GM18502 (cell line): ENCODE measurements at regions not wholly inside any gene's neighbourhood (a gene's known extent, or its start where the extent isn't known, plus 50 kb on each side); places are given as distances from the start of the nearest gene placed in this dataset.

Experiments
- ATAC-seq: cut with Tn5 transposase; IDR thresholded peaks from one replicate; pipeline ENCODE4 v1.9.1; 2021; ENCODE audit warnings: mild to moderate bottlenecking; ENCODE audit not compliant: unreplicated experiment, poor library complexity

DNA sequence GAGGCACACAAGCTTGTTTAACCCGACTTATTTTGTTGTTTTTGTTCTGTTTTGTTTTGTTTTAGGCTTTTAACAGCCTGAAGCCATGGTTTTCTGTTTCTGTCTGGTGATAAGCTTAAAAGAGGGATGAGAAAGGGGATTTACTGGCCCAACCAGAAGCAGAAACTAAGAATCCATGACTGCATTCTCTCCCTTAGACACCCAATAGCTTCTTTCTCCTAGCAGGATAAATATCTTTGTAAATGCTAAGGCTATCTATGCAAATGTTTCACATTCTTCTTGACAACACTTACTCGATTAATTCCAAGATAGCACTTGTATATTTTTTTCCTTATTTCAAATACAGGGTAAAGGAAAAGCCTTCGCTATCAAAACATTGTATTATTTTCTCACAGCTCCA, 53.7 kb upstream of the SMAD1 start:
- ATAC-seq, result no peak

DNA sequence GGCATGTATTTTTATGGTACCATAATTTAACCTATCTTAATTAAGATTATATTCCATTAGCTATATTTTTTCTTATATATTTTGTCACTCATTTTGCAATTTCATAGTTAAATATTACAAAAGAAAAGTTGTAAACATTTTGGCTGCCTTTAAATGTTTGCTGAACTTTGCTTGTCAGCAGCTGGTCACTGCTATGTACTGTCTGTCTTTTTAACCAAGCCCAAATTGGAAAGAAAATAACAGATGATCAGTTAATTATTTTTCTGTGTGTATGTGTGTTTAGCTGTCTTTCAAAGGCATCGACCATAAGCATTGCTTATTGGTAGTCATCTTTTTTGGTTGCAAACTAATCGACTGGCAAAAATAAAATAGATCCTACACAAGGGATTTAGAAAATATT, 54.4 kb upstream of the SMAD1 start:
- no peak for ATAC-seq

DNA sequence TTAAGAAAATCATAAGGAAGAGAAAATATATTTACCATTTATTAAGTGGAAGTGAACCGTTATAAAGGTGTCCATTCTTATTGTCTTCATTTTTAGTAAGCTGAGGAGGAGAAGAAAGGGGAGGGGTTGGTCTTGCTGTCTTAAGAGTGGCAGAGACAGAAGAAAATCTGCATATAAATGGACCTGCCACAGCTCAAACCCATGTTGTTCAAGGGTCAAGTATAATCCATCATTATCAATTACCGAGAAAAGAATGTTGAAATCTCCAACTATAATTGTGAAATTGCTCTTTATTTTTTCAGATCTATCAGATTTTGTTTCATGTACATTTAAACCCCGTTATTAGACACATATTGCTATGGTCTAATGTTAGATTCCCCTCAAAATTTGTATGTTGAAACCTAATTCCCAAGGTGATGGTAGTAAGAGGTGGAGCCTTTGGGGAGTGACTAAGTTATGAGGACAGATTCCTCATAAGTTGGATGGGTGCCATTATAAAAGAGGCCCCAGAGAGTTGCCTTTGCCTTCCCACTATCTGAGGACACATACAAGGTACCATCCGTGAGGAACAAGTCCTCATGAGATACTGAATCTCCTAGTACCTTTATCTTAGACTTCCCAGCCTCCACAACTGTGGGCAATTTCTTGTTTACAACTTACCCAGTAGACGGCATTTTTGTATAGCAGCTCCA, 58.5 kb upstream of the SMAD1 start:
- no peak for ATAC-seq

DNA sequence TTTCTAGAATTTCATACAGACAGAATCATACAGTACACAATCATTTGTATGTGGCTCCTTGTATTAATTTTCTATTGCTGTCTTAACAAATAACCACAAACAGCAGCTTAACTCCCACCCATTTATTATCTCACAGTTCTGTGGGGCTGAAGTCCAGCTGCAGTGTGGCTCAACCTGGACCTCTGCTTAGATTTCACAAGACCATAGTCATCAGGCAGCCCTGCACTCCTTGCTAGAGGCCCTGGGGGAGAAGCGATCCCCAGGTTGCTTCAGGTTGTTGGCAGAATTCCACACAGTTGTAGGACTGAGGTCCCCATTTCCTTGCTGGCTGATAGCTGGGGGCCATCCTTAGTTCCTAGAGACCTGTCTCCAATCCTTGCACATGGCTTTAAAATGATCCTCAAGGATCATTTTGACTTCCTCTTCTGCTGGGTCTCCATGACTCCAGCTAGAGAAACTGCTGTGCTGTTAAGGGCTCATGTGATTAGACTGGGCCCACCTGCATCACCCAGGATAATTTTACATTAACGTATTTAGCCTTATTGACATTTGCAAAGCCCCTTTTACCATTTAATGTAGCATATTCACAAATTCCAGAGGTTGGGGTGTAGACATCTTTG, 60.9 kb upstream of the SMAD1 start:
- ATAC-seq, result no peak

DNA sequence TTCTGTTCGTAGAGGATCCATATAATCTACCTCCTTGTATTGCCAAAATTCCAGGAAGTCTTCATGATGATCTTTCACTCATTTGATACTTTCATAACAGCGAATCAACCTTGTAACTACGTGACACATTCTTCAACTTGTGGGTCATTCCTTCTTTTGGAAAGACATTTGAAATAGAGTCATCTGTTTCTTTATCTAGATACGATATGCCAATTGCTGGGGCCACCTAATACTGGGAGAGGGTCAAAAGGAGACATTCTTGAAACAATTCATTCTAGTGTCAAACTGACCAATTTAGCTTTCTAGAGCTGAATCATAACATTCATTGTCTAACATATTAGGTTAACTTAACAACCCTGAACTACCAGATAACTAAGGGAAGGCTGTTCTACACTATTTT, 62.9 kb upstream of the SMAD1 start:
- no peak for ATAC-seq

DNA sequence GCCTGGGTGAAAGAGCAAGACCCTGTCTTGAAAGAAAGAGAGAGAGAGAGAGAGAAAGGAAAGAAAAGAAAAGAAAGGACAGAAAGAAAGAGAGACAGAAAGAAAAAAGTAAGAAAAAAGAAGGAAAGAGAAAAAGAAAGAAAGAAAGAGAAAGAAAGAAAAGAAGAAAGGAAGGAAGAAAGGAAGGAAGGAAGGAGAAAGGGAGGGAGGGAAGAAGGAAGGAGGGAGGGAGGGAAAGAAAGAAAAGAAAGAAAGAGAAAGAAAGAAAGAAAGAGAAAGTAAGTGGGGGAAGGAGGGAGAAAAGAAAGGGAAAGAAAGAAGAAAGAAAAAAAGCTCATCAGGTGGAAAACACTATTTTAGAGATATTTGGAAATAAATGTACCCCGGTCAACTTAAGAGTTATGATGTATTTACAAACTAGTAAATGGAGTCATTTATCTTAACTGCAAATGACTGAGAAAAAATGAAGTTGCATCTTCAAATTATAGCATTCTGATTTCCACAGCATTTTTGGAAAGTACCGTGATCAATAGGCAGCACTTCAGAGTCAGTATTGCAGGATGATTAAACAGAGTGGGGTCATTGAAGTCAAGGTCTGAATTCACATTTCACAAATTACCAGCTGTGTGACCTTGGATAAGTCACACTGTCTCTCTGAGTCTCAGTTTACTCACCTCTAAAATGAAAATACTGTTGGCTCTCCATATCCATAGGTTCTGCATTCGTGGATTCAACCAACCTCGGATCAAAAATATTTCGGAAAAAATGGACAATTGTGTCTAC, 64.1 kb upstream of the SMAD1 start:
- no peak for ATAC-seq

DNA sequence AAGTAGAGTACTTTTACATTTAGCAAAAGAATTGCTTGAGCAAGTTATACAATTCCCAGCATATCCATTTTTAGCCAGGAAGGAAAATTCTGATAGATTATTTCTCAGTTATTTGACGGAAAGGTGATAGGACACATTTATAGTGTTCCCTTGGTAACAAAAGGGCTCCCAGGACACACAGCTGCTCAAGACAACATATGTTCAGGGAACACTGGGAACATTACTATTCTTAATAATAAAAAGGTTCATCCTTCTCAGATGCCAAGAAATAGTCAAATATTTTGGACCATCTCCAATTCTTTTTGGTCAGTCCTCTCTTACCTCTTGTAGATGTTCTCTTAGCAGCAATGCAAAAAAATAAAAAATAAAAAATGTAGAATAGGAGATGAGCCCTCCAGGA, 66.8 kb upstream of the SMAD1 start:
- ATAC-seq, result no peak

DNA sequence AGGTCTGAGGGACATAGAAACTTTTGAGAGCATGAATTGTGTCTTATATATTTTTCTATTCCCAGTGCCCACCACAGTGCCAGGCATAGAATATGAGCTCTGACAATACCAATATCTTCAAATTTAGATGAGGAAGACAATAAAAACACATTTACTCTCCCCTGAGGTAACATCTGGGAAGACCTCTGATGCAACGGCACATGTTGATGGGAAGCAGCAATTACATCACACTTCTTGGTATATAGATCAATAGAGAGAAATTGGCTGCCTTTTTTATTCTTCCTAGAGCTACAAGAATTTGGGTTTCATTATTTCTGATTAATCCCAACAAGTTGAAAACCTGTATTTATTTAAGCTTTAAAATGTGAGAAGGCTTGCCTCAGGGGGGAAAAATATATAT, 67.4 kb upstream of the SMAD1 start:
- ATAC-seq, result no peak

DNA sequence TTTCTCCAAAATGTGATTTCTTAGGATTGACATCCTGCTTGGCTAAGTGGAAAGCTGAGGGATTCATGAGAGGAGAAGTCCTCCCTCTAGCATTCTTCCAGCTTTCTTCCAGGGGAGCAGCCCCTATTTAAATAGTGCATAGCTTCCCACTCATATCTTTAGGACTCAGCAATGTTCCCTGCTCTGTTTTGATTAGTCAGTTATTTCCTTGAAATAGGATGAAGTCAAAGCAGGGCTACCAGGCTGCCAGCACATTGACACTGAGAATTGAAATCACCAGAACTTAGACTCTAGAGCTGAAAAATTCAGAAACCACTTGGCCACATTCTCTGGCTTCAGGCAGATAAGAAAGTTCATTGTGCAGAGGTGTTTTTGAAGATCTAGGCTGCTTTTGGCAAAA, 74.7 kb upstream of the SMAD1 start:
- ATAC-seq, result no peak

DNA sequence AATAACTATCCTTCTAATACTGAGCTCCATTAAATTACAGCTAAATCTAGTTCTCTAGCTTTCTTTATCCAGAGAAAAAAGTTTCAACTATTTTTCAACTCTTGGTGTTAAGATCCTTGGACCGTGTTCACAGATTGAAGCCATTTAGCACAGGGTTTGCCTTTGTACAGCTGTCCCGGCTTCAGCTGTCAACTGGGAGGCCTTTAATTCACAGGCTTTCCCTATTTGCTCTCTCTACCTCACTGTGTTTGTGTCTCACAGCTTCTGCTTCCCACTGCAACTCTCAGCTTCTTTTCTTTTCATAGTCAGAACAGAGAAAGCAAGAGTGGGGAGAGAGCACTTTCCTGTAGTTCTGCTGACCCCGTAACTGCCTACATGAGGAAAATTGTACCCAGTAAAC, 76.9 kb upstream of the SMAD1 start:
- no peak for ATAC-seq

DNA sequence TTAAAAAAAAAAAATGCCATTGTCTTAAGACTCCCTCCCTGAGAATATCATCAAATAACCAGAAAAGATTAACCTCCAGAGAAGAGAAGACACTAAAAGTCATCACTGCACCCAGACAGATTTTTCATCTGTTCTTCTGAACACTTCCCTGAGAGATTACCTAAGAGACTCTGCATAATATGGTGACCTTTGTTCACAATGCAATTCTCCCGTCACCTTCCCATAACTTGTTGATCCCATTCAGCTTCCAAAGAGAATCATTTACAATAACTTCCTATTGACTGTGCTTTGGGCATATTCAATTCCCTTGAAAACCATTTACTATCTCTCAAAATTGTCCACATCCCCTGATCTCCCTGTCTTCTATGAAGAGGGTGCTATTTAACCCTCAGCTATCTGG, 85.1 kb upstream of the SMAD1 start:
- no peak for ATAC-seq

DNA sequence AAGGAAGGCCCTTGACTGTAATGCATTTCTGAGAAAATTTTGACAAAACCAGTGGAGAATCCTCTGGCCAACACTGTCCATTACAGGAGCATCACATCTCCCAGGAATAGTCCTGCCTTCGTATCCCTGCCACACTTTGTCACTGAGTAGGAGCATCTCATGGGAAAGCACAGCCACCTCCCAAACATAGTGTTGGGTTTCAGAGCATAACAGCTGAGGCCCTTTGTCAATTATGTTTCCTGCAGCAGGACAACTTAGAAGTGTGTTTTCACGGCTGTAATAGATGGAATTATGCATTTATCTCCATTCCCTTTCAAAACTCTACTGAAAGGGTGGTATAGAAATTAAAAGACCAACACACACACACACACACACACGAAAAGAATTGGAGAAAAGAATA, 91.1 kb upstream of the SMAD1 start:
- no peak for ATAC-seq

DNA sequence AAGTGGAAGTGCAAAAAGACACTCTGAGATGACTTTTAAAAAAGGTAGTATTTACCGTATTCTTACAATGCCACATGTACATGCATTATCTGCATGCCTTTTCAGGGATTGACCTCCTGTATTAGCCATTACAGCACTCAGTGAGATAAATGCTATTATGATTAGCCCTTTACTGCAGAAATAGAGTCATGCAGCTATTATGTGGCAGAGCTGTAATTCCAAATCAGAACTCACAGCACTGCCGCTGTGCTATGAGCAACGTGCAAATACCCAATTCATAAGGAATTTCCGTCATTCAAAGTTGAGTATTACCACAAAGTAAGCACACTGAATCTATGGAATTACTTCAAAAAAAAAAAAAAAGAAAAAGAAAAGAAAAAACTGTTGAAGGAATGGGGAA, 92.1 kb upstream of the SMAD1 start:
- ATAC-seq, result no peak

DNA sequence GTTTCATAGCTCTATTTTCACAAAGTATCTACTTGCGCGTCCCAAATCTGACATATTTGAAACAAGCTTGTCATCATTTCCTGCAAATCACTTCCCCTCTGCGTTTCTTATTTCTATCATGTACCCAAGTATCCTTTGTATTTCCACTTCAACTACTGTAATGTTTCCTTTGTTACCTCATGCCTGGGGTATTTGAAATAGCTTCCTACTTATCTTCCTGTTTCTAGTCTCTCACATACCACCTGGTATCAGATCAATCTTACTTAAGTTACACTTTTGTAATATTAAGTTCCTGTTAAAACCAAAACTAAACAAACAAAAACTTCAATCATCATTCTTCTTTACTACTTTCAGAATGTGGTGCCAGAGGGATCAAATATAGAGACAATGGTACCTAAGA, 93.6 kb upstream of the SMAD1 start:
- ATAC-seq, result no peak

DNA sequence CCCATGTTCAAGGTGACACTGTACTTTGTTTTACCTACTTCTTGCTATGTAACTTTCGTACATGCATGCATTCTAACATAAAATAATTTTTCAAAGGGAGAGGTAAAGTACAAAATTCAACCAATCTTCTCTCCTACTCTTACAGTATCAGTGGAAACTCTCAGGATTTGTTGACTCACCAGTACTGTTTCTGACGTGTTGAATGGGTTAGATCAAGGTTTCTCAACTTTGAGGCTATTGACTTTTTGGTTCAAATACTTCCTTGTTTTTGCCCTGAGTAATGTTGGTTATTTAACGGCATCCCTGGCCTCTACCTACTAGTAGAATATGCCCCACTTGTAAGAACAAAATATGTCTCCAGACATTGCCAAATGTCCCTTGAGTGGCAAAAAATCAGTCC, 94.6 kb upstream of the SMAD1 start:
- no peak for ATAC-seq

DNA sequence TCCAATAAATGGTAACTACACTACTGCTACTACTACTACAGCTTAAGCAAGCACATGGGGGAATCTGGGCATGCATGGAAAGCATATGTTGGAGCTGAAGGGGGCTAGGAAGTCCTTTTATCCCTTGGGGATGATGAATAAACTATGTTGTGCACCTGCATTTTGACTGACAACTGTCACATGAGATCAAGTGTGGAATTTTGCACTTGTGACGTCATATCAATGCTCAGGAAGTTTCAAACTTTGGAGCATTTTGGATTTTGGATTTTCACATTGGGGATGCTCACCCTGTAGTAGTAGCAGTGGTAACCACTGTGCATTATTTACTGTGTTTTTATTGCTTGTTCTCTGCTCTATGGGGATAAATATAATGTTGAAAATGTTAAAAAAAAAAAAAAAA, 100.5 kb upstream of the SMAD1 start:
- ATAC-seq, result no peak

DNA sequence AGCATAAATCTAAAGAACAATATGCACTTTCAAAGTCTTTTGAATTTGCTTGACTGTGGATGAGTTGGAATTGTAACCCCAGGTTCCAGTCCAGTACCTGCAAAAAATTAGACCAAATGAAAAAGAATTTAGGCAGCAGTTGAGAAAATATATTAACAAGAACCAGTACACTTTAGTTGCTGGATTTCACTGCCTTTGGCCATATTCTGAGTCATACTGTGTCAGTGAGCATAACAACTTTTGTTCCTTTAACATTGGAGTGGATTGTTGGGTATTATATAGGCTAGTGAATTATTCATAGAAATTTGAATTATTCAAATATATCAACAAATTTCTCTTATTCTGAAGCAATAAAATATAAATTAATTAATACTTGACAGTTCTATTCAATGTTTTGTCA, 101.5 kb upstream of the SMAD1 start:
- ATAC-seq, result no peak

DNA sequence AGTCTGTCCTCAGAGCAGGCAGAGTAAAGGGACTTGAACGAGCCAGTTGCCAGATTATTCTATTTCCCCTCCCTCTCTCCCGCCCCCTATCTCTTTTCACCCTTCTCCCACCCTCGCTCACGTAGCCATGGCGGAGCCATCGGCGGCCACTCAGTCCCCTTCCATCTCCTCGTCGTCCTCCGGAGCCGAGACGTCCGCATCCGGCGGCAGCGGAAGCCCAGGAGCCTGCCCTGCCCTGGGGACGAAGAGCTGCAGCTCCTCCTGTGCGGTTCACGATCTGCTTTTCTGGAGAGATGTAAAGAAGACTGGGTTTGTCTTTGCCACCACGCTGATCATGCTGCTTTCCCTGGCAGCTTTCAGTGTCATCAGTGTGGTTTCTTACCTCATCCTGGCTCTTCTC, 106.2 kb upstream of the SMAD1 start:
- ATAC-seq, result no peak

DNA sequence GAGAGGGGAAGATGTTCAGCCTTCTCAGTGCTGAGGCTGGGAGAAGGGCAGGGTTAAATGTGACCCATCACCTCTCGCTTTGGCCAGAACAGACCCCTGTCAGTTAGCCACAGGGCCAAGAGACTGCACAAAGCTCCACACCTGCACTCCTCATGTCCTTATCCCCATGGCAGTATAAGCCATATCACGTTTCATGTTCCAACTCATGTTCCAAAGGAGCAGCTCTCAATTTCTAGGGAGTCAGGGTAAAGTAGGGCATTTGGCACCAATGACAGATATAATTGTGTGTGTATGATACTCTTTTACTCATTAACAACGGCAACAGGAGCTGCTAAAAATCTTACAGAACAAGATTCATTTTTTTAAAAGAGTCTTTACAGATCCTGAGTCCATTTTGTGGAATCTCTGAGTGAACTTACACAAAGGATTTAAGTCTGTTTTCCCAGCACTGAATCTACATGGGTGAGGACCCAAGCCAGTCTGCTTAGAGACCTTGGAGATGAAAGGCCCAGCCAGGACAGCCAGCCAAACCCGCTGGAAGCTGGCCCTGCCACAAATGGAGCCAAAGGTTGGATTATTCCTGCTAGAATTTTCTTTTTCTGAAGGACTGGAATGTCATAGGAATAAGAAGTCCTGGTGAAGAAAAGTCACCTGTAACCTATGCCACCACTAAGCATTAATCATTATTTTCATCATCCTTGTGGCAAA, 129.1 kb upstream of the SMAD1 start:
- no peak for ATAC-seq

DNA sequence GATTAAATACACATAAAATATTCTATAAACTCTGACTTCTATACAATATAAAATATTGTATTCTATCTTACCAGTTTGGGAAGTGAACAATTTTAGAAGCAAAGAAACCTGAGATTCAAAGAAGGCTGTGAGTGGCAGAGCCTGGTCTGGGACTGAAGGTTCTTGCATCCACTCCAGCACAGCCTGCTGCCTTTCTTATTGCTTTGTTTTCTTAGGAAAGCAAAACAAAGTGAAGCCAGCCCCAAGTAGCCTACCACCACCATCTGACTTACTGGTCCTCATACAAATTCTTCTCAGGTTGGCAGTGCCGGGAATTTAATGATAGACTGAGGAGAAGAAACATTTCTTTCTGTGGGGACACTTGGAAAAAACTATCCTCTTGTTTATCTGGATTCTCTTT, 129.7 kb upstream of the SMAD1 start:
- ATAC-seq, result no peak

DNA sequence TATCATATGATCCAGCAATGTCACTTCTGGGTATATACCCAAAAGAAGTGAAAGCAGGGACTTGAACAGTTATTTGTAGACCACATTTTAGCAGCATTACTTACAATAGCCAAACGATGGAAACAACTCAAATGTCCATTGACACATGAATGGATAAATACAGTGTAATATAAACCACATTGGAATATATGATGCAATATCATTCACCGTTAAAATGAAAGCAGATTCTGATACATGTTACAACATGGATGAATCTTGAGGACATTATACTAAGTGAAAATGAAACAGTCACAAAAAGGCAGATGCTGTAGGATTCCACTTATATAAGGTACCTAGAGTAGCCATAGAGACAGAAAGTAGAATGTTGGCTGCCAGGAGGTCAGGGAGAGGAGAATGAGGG, 130.5 kb upstream of the SMAD1 start:
- no peak for ATAC-seq
